ENCODE measurements at regions not wholly inside any gene's neighbourhood (a gene's known extent, or its start where the extent isn't known, plus 50 kb on each side); places are given as distances from the start of the nearest gene placed in this dataset.

DNA sequence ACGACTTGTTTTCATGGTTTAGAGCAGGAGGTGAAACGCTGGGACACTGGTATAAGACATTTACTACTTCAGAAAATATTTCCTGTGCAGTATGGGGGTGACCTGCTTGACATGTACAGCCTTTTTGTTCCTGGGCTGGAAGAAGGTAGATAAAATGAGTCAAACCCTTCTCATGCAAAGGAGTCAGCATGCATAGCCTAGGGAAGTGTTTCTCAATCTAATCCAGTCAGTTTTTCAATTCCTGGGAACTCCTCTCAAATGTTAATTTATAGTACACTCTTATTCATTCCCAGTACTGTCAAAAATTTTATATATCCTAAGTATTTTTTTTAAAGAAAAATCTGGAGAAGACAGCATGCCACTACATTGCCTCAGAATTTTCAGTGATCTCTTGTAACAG lies 154.7 kb upstream of the GUCY1A2 start:
- DNase-seq (ENCODE audit: extremely low read depth in 1 of 11, low read depth in 9 of 11, low spot score in 4 of 11): no peak

DNA sequence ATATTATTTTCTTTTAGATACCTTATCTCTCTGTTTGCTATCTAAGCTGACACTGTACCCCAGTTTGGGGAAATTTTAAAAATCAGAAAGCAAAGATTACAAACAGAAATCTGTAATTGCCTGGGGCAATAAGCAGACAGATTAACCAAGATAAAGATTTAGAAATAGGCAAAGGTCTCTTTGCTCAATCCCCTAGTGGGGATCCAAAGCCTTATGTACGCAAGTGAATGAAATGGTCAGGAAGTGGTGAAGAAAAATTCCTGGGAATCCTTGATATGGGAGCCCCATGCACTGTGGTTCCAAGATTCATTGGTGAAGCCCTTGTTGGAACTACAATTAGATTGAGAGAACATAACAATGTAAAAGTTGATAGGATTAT lies 139.5 kb upstream of the GUCY1A2 start:
- DNase-seq (ENCODE audit: extremely low read depth in 1 of 11, low read depth in 9 of 11, low spot score in 4 of 11): no peak

DNA sequence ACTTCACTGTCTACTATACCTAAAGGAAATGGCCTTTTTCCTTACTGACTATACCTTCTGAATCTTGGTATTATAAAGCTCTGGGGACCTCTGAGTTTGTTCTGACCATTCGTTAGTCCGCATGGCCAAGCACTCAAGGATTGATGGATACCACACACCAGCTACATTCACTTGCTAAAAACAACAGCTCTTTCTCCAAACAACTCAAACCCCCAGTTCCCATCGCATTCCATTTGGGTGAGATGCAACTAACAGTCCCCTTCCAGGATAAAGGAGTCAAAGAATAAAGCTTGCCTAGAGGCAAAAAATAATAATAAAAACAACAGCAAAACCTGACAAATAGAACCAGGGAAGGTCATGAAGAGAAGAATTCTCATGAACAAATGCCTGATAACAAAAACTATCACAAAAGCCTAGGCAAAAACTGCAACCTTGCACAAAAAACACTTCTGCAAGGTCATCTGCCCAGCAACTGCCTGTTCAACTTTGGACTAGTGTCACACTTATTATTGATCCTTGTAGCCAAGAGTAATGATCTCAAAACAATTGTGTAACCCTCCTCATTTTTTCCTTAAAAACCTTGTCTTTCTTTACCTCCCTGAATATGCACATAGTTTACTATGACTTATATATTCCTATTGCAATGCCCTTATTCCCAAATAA lies 139.0 kb upstream of the GUCY1A2 start:
- DNase-seq (ENCODE audit: extremely low read depth in 1 of 11, low read depth in 9 of 11, low spot score in 4 of 11): no peak

DNA sequence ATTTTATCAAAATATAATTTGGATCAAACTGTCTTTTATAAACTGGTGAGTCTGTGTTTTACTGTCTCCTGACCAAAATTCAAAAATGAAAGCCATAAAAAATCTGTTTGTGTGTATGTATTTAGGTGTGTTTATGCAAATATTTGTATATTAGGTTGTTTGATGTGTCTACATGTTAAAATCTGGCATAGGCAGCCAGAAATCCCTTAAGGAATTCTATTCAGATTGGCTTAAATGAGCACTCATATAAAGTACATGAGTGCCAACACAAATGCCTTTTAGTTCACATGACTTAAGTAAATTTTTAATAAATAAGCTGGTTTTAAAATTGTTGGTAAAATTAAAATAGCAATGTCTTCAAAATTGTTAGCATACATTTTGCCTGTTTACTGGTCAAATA lies 133.3 kb upstream of the GUCY1A2 start:
- no peak for DNase-seq (ENCODE audit: extremely low read depth in 1 of 11, low read depth in 9 of 11, low spot score in 4 of 11)

DNA sequence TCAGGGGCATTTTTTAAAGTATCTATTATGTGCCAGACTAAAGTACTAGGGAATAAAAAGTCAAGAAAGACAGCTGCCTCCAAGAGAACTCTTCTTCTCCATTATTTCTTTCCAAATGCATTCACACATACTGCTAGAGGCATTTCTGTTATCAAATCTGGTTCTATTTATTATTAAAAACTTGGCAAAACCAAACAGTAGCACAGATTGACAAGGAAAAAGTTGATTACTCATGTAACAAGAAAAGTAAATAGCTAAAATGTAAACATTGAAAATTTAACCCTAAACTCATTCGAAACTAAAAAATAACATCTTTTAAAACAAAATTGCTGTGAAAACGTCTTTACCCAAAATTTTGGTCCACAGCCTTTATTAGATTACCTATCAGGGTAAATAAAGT lies 132.9 kb upstream of the GUCY1A2 start:
- DNase-seq (ENCODE audit: extremely low read depth in 1 of 11, low read depth in 9 of 11, low spot score in 4 of 11): no peak

DNA sequence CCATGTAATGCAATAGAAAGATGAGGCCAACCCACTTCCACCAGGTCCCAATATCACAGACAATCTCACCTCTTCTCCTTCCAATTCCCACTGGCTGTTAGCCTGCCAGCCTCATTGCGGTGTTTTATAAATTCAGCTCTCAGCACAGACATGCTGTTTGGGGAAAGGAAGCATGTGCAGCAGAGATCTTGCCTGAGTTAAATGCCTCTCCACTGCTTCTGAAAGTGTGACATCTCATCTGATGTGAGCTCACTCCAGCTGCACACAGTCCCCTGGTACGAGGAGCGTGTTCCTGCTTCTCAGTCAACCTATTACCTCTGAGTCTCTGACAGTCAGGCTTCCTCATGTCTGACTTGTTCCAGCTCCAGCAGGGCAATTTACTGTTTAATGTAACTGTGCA lies 122.7 kb upstream of the GUCY1A2 start:
- no peak for DNase-seq (ENCODE audit: extremely low read depth in 1 of 11, low read depth in 9 of 11, low spot score in 4 of 11)

DNA sequence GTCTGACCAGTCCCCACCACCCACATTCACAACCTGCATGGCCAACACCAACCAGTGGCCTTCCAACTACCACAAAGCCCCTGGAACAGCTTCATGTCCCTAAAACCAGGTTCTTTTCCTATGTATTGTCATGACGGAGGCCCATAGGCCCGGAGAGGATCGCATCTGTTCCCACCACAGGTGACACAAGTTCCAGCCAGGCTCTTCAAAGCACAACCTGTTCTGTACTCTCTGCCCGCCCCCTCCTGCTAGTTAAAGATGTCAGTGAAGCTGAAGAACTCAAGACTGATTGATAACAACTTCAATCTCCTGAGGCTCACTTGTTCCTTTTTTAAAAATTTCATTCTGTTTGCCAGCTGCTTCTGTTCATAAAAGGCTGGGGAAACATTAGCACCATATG lies 121.1 kb upstream of the GUCY1A2 start:
- DNase-seq (ENCODE audit: extremely low read depth in 1 of 11, low read depth in 9 of 11, low spot score in 4 of 11): no peak

DNA sequence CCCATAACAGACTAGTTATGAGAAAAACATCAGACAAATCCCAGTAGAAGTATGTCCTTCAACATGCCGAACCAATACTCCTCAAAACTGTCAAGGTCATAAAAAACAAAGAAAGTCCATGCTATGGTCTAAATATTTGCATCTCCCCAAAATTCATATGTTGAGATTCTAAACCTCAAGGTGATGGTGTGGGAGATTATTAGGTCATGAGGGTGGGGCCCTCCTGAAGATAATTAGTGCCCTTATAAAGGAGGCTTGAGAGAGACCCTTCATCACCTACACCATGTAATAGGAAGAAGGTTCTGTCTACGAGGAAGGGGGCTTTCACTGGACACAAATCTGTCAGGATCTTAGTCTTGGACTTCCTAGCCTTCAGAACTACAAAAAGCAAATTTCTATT lies 118.6 kb upstream of the GUCY1A2 start:
- no peak for DNase-seq (ENCODE audit: extremely low read depth in 1 of 11, low read depth in 9 of 11, low spot score in 4 of 11)

DNA sequence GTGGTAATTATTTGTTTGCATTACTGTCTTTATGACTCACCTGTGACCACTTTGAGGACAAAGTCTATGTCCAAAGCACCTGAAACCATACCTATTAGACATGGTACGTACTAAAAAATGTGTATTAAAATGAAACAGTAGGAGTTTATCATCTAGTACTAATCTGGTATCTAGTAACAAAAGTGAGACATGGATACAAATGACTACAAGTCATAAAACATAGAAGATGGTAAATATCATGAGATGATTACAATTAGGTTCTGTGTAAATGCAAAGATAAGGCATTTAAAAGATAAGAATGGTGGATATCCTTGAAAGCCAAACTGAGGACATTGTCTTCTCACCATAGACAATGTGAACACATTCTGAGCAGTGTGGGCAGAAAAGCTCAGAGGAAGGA lies 113.5 kb upstream of the GUCY1A2 start:
- no peak for DNase-seq (ENCODE audit: extremely low read depth in 1 of 11, low read depth in 9 of 11, low spot score in 4 of 11)

DNA sequence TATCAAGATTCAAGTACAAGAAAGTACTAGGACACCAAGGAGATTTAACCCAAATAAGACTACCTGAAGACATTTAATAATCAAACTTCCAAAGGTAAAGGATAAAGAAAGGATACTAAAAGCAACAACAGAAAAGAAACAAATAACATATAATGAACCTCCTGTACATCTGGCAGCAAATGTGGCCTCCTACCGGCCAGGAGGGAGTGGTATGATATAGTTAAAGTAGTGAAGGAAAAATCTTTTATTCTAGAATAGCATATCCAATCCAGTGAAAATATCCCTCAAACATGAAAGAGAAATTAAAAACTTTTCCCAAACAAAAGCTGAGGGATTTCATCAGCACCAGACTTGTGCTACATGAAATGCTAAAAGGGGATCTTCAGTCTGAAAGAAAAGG lies 104.7 kb upstream of the GUCY1A2 start:
- DNase-seq (ENCODE audit: extremely low read depth in 1 of 11, low read depth in 9 of 11, low spot score in 4 of 11): no peak

DNA sequence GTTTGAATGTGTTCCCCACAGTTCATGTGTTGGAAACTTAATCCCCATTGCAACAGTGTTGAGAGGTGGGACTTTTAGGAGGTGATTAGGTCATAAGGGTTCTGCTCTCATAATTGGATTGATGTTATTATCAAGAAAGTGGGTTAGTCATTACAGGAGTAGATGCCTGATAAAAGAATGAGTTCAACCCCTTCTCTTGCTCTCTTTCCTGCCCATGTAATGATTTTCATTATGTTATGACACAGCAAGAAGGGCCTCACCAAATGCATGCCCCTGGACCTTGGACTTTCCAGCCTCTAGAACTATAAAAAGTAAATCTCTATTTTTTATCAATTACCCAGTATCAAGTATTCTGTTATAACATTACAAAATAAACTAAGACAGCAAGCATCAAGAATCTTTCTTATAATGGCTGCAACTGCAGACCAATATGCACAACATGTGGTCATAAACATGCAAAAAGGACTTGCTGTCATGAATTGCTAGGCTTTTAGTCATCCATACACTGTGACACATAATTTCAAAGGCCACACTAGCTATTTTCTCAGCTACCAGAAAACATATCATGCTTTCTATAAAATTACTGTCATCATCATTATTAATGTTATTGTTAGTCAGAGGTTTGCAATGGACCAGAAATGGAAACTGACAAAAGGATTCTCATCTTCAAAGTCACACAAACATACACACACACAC lies 99.9 kb upstream of the GUCY1A2 start:
- DNase-seq (ENCODE audit: extremely low read depth in 1 of 11, low read depth in 9 of 11, low spot score in 4 of 11): no peak

DNA sequence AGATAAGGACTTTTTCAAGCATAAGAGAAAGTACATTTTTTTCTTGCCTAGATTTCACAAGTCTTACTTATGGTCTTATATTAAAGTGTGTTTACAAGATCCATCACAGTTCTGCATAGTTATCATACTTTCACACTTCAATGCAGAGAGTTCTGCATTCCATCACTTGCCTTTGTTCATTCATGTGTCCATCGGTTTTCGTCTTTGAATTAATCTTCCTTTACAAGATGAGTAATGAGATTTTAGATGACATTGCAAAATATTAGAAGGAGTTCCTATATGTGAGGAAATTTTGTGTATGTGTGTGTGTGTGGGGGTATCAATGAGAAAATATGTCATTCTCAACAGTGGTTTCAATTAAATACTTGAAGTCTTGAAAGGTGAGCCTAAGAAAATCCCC lies 98.1 kb upstream of the GUCY1A2 start:
- DNase-seq (ENCODE audit: extremely low read depth in 1 of 11, low read depth in 9 of 11, low spot score in 4 of 11): no peak

DNA sequence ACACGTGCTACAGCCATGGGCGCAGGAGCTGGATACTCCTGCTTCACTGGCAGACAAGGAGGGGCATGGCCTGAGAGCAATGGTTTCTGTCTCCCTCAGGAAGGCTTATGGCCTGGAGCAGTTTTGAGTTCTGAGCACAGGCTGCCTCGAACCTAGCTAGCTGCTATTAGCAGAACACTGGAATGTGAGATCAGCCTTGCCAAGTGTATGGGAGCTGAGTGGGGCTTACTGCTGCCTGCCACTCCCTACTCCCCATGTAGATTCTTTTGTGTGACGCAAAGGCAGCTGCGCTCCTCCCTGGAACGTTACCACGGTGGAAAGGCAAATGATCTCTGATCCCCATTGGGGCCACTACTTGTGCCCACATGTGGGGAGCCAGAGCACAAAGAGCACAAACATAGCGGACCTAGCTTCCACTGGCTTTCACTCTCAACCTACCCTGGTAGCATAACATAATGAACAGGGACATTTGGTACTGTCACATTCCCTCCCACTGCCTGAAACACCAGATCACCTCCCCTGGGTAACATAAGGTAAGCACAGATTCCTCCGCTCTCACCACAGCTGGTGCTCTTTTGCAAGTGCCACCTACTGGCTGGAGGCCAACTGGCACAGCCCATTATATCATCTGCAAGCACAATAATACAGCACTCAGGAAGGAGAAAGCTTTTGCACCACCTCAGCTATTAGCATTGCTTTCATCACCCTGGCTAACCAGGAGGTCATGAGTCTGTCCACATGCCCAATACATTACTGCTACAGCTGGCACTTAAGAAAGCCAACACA lies 84.6 kb upstream of the GUCY1A2 start:
- no peak for DNase-seq (ENCODE audit: extremely low read depth in 1 of 11, low read depth in 9 of 11, low spot score in 4 of 11)

DNA sequence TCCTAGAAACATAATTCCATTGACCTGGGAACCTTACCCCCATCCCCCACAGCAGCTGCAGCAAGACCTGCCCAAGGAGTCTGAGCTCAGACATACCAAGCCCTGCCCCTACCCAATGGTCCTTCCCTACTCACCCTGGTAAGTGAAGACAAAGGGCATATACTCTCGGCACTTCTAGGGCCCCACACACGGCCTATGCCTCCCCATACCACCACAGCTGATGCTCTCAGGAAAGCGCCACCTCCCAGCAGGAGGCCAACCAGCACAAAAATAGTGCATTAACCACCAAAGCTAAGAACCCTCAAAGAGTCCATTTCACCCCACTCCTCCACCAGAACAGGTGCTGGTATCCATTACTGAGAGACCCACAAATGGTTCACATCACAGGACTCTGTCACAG lies 74.4 kb upstream of the GUCY1A2 start:
- DNase-seq (ENCODE audit: extremely low read depth in 1 of 11, low read depth in 9 of 11, low spot score in 4 of 11): no peak

DNA sequence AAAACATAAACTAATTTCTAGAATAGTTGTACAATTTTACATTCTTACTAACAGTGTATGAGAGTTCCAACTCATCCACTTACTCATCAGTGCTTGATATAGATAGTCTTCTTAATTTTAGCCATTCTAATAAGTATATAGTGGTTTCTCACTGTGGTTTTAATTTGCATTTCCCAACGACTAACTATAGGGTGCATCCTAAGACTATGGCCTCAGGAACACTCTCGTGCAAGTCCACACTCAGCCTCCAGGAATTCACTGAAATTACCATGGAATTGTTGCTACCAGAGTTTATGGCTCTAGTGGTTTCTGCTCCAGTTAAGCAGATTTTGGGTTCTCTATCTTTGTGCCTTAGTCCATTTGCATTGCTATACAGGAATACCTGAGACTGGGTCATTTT lies 60.1 kb upstream of the GUCY1A2 start:
- DNase-seq (ENCODE audit: extremely low read depth in 1 of 11, low read depth in 9 of 11, low spot score in 4 of 11): no peak

DNA sequence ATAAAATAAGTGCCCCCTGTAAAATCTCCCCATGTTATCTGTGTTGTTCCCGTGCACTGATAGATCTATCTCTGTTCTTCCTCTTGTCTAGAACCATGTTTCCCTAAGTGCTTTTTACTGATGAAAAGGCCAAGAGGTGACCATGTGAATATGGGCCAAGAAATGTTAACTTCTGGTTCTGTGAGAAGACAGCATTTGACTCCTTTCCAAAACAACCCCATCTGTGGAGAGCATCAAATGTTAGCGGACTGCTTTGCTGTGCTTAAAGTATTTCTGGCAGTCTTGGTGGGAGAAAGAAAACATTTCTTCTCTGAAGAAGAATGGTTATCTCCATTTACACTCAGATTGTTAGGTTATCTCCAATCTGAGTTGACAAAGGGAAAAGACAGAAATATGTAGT lies 58.6 kb upstream of the GUCY1A2 start:
- no peak for DNase-seq (ENCODE audit: extremely low read depth in 1 of 11, low read depth in 9 of 11, low spot score in 4 of 11)

DNA sequence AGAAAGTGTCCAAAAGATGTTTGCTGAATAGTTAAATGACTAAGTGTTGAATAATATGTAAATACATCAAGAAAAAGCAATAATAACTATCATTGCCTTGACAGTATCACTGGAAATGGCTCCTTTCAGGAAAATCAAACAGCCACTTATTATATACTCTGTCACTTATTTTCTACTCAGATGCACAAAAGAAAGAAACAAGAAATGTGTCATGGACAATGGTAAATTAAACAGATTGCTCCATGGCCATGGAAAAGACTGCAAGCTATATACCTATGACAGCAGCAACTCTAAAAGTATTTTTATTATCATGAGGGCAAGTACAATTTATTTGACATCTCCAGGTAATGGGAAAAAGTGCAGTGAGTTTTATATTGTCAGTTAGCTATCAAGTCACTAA lies 52.9 kb upstream of the GUCY1A2 start:
- DNase-seq (ENCODE audit: extremely low read depth in 1 of 11, low read depth in 9 of 11, low spot score in 4 of 11): no peak

All from renal cortex interstitium (tissue), 11 donors.